ENCODE measurements at regions not wholly inside any gene's neighbourhood (a gene's known extent, or its start where the extent isn't known, plus 50 kb on each side); places are given as distances from the start of the nearest gene placed in this dataset.

GRCh38 chr1:195238313-195238712 is 1369.9 kb downstream of the KCNT2 start:
- TF ChIP-seq, protein P1, sequence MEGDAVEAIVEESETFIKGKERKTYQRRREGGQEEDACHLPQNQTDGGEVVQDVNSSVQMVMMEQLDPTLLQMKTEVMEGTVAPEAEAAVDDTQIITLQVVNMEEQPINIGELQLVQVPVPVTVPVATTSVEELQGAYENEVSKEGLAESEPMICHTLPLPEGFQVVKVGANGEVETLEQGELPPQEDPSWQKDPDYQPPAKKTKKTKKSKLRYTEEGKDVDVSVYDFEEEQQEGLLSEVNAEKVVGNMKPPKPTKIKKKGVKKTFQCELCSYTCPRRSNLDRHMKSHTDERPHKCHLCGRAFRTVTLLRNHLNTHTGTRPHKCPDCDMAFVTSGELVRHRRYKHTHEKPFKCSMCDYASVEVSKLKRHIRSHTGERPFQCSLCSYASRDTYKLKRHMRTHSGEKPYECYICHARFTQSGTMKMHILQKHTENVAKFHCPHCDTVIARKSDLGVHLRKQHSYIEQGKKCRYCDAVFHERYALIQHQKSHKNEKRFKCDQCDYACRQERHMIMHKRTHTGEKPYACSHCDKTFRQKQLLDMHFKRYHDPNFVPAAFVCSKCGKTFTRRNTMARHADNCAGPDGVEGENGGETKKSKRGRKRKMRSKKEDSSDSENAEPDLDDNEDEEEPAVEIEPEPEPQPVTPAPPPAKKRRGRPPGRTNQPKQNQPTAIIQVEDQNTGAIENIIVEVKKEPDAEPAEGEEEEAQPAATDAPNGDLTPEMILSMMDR (IDR thresholded peaks at IDR 0.05) = no peak
- TF ChIP-seq ZFX (IDR thresholded peaks at IDR 0.05; ENCODE audit: borderline replicate concordance) = no peak

Measured in 22Rv1 (cell line).